ENCODE measurements at regions not wholly inside any gene's neighbourhood (a gene's known extent, or its start where the extent isn't known, plus 50 kb on each side); places are given as distances from the start of the nearest gene placed in this dataset.
"Not testable (repeated sequence)": the region's sequence is repeated elsewhere in the genome, so short reads cannot be mapped to it uniquely, and the experiment has no call there.

- no peak overlapping the region for H3K4me2 ChIP-seq (ENCODE audit: low read length)
- no peaks in the 10 kb centered on the region for H3K79me1 ChIP-seq (ENCODE audit: low read length)
- no peak overlapping the region for H2BK15ac ChIP-seq (replicated peaks; ENCODE audit: low read depth)
- no peak overlapping the region for H4K8ac ChIP-seq (ENCODE audit: low read depth, low read length)
- H3K23ac ChIP-seq (ENCODE audit: low read length) = no peak overlapping the region
- no peak for DNase-seq
- no peak overlapping the region for H3K9ac ChIP-seq (ENCODE audit: low read length)
- H3K36me3 ChIP-seq (ENCODE audit: control insufficient read depth, insufficient read depth, low read length) = no peaks in the 10 kb centered on the region
- no peak overlapping the region for H3K4me3 ChIP-seq (ENCODE audit: low read length)
- no peak overlapping the region for H3K4ac ChIP-seq (ENCODE audit: low read depth, low read length)
- no peaks in the 10 kb centered on the region for H3K27me3 ChIP-seq (ENCODE audit: insufficient read depth, low read length, poor library complexity)
- no peak overlapping the region for H3K27ac ChIP-seq (ENCODE audit: low read depth, low read length)
- H2BK120ac ChIP-seq (ENCODE audit: low read depth, low read length) = no peak overlapping the region
- H3K4me1 ChIP-seq (ENCODE audit: control insufficient read depth, low read depth, low read length) = no peaks in the 10 kb centered on the region
- no peak overlapping the region for H3K56ac ChIP-seq (ENCODE audit: low read length)
- H2AK5ac ChIP-seq (ENCODE audit: low read length) = no peak overlapping the region
- H4K5ac ChIP-seq (ENCODE audit: low read length) = no peak overlapping the region
- H2BK5ac ChIP-seq (ENCODE audit: low read length) = no peak overlapping the region
- WGBS (ENCODE audit: extremely low coverage, insufficient coverage, low lambda C conversion rate) = no CpG with 5 or more reads among the region's 23 CpGs
- H3K18ac ChIP-seq (ENCODE audit: low read length) = no peak overlapping the region
- H3K79me2 ChIP-seq (ENCODE audit: control insufficient read depth, insufficient read depth, low read length) = no peaks in the 10 kb centered on the region
These were observed 755.8 kb downstream of the PRIM2 start for GRCh38 chr6:58073263-58073662.

GRCh38 chr6:58090067-58090466 is 772.6 kb downstream of the PRIM2 start:
- DNase-seq; H3K4ac ChIP-seq (ENCODE audit: low read depth, low read length); H3K18ac ChIP-seq (ENCODE audit: low read length); H3K4me3 ChIP-seq (ENCODE audit: low read length); H2BK120ac ChIP-seq (ENCODE audit: low read depth, low read length); H3K27ac ChIP-seq (ENCODE audit: low read depth, low read length); H3K4me2 ChIP-seq (ENCODE audit: low read length); H4K5ac ChIP-seq (ENCODE audit: low read length); H2BK5ac ChIP-seq (ENCODE audit: low read length); H3K36me3 ChIP-seq (ENCODE audit: control insufficient read depth, insufficient read depth, low read length); H3K23ac ChIP-seq (ENCODE audit: low read length); H3K9ac ChIP-seq (ENCODE audit: low read length); H3K4me1 ChIP-seq (ENCODE audit: control insufficient read depth, low read depth, low read length); H3K79me2 ChIP-seq (ENCODE audit: control insufficient read depth, insufficient read depth, low read length); H2AK5ac ChIP-seq (ENCODE audit: low read length); H2BK15ac ChIP-seq (replicated peaks; ENCODE audit: low read depth); H3K56ac ChIP-seq (ENCODE audit: low read length); H3K79me1 ChIP-seq (ENCODE audit: low read length); H4K8ac ChIP-seq (ENCODE audit: low read depth, low read length); H3K27me3 ChIP-seq (ENCODE audit: insufficient read depth, low read length, poor library complexity): not testable (repeated sequence)
- no CpG with 5 or more reads among the region's 2 CpGs for WGBS (ENCODE audit: extremely low coverage, insufficient coverage, low lambda C conversion rate)

GRCh38 chr6:58097251-58097650 is 779.8 kb downstream of the PRIM2 start:
- DNase-seq; H3K27ac ChIP-seq (ENCODE audit: low read depth, low read length); H3K23ac ChIP-seq (ENCODE audit: low read length); H3K56ac ChIP-seq (ENCODE audit: low read length); H4K5ac ChIP-seq (ENCODE audit: low read length); H3K27me3 ChIP-seq (ENCODE audit: insufficient read depth, low read length, poor library complexity); H2BK120ac ChIP-seq (ENCODE audit: low read depth, low read length); H2BK15ac ChIP-seq (replicated peaks; ENCODE audit: low read depth); H3K4me3 ChIP-seq (ENCODE audit: low read length); H3K79me2 ChIP-seq (ENCODE audit: control insufficient read depth, insufficient read depth, low read length); H3K18ac ChIP-seq (ENCODE audit: low read length); H3K4me2 ChIP-seq (ENCODE audit: low read length); H3K79me1 ChIP-seq (ENCODE audit: low read length); H3K4ac ChIP-seq (ENCODE audit: low read depth, low read length); H4K8ac ChIP-seq (ENCODE audit: low read depth, low read length); H3K4me1 ChIP-seq (ENCODE audit: control insufficient read depth, low read depth, low read length); H2AK5ac ChIP-seq (ENCODE audit: low read length); H3K36me3 ChIP-seq (ENCODE audit: control insufficient read depth, insufficient read depth, low read length); H3K9ac ChIP-seq (ENCODE audit: low read length); H2BK5ac ChIP-seq (ENCODE audit: low read length): not testable (repeated sequence)

GRCh38 chr6:58113960-58114359 is 796.5 kb downstream of the PRIM2 start:
- Histone ChIP-seq H3K18ac (ENCODE audit: low read length) (no peak overlapping the region), H2AK5ac (ENCODE audit: low read length) (no peak overlapping the region), H4K5ac (ENCODE audit: low read length) (no peak overlapping the region), H2BK120ac (ENCODE audit: low read depth, low read length) (no peak overlapping the region), H3K56ac (ENCODE audit: low read length) (no peak overlapping the region), H3K79me1 (ENCODE audit: low read length) (no peaks in the 10 kb centered on the region), H3K9ac (ENCODE audit: low read length) (no peak overlapping the region), H4K8ac (ENCODE audit: low read depth, low read length) (no peak overlapping the region), H3K27me3 (ENCODE audit: insufficient read depth, low read length, poor library complexity) (no peaks in the 10 kb centered on the region), H3K36me3 (ENCODE audit: control insufficient read depth, insufficient read depth, low read length) (no peaks in the 10 kb centered on the region), H2BK15ac (replicated peaks; ENCODE audit: low read depth) (no peak overlapping the region), H3K23ac (ENCODE audit: low read length) (no peak overlapping the region), H3K4ac (ENCODE audit: low read depth, low read length) (no peak overlapping the region), H3K4me3 (ENCODE audit: low read length) (no peak overlapping the region), H3K79me2 (ENCODE audit: control insufficient read depth, insufficient read depth, low read length) (no peaks in the 10 kb centered on the region), H3K27ac (ENCODE audit: low read depth, low read length) (no peak overlapping the region), H2BK5ac (ENCODE audit: low read length) (no peak overlapping the region), H3K4me1 (ENCODE audit: control insufficient read depth, low read depth, low read length) (no peaks in the 10 kb centered on the region), H3K4me2 (ENCODE audit: low read length) (no peak overlapping the region)
- peak; percentile 58 for DNase-seq
- WGBS (ENCODE audit: extremely low coverage, insufficient coverage, low lambda C conversion rate) = no CpG with 5 or more reads among the region's 3 CpGs

- H3K23ac ChIP-seq (ENCODE audit: low read length); H3K9ac ChIP-seq (ENCODE audit: low read length); H3K4me2 ChIP-seq (ENCODE audit: low read length); H3K18ac ChIP-seq (ENCODE audit: low read length); H3K36me3 ChIP-seq (ENCODE audit: control insufficient read depth, insufficient read depth, low read length); DNase-seq; H3K4me3 ChIP-seq (ENCODE audit: low read length); H3K4ac ChIP-seq (ENCODE audit: low read depth, low read length); H4K8ac ChIP-seq (ENCODE audit: low read depth, low read length); H2AK5ac ChIP-seq (ENCODE audit: low read length); H2BK5ac ChIP-seq (ENCODE audit: low read length); H3K79me1 ChIP-seq (ENCODE audit: low read length); H3K27me3 ChIP-seq (ENCODE audit: insufficient read depth, low read length, poor library complexity); H3K4me1 ChIP-seq (ENCODE audit: control insufficient read depth, low read depth, low read length); H4K5ac ChIP-seq (ENCODE audit: low read length); H3K27ac ChIP-seq (ENCODE audit: low read depth, low read length); H3K79me2 ChIP-seq (ENCODE audit: control insufficient read depth, insufficient read depth, low read length); H2BK15ac ChIP-seq (replicated peaks; ENCODE audit: low read depth); H2BK120ac ChIP-seq (ENCODE audit: low read depth, low read length); H3K56ac ChIP-seq (ENCODE audit: low read length): not testable (repeated sequence)
- no CpG with 5 or more reads among the region's 1 CpG for WGBS (ENCODE audit: extremely low coverage, insufficient coverage, low lambda C conversion rate)
These were observed 799.7 kb downstream of the PRIM2 start for GRCh38 chr6:58117162-58117561.

- not testable (repeated sequence) for H3K56ac ChIP-seq (ENCODE audit: low read length); H3K27me3 ChIP-seq (ENCODE audit: insufficient read depth, low read length, poor library complexity); H3K4ac ChIP-seq (ENCODE audit: low read depth, low read length); DNase-seq; H3K18ac ChIP-seq (ENCODE audit: low read length); H3K27ac ChIP-seq (ENCODE audit: low read depth, low read length); H3K4me1 ChIP-seq (ENCODE audit: control insufficient read depth, low read depth, low read length); H3K4me3 ChIP-seq (ENCODE audit: low read length); H4K8ac ChIP-seq (ENCODE audit: low read depth, low read length); H3K4me2 ChIP-seq (ENCODE audit: low read length); H4K5ac ChIP-seq (ENCODE audit: low read length); H2BK5ac ChIP-seq (ENCODE audit: low read length); H3K36me3 ChIP-seq (ENCODE audit: control insufficient read depth, insufficient read depth, low read length); H3K79me1 ChIP-seq (ENCODE audit: low read length); H3K23ac ChIP-seq (ENCODE audit: low read length); H3K9ac ChIP-seq (ENCODE audit: low read length); H2AK5ac ChIP-seq (ENCODE audit: low read length); H2BK15ac ChIP-seq (replicated peaks; ENCODE audit: low read depth); H3K79me2 ChIP-seq (ENCODE audit: control insufficient read depth, insufficient read depth, low read length); H2BK120ac ChIP-seq (ENCODE audit: low read depth, low read length)
- WGBS (ENCODE audit: extremely low coverage, insufficient coverage, low lambda C conversion rate) = no CpG with 5 or more reads among the region's 3 CpGs
These were observed 804.2 kb downstream of the PRIM2 start for GRCh38 chr6:58121616-58122015.
